ENCODE measurements at regions not wholly inside any gene's neighbourhood (a gene's known extent, or its start where the extent isn't known, plus 50 kb on each side); places are given as distances from the start of the nearest gene placed in this dataset.

GRCh38 chrX:148412006-148412405 is 88.4 kb upstream of the AFF2 start:
- Histone ChIP-seq H3K27me3 (ENCODE audit: insufficient read depth, low read depth, low read length) (no peaks in the 10 kb centered on the region), H3F3A (ENCODE audit: insufficient read depth, low read length, poor library complexity, severe bottlenecking) (no peaks in the 10 kb centered on the region), H3K79me2 (replicated peaks; ENCODE audit: insufficient read depth, low read length) (no peaks in the 10 kb centered on the region), H3K9me2 (ENCODE audit: insufficient read depth, low read length) (no peaks in the 10 kb centered on the region), H3K4me3 (ENCODE audit: low read length) (no peak overlapping the region), H3K9me3 (ENCODE audit: low read length) (no peaks in the 10 kb centered on the region), H3K27ac (ENCODE audit: low read length) (no peak overlapping the region), H3K36me3 (ENCODE audit: insufficient read depth, low read length) (no peaks in the 10 kb centered on the region), H3K4me2 (ENCODE audit: low read length) (no peak overlapping the region), H2AFZ (ENCODE audit: low read depth, low read length) (no peak overlapping the region), H4K20me1 (ENCODE audit: insufficient read depth) (no peaks in the 10 kb centered on the region), H3K9ac (ENCODE audit: low read length) (no peak overlapping the region)
- TF ChIP-seq RAD21 (conservative IDR thresholded peaks at IDR 0.05): no peak
- no peak for TF ChIP-seq SMC3 (conservative IDR thresholded peaks at IDR 0.05; ENCODE audit: poor library complexity)
- no peak for TF ChIP-seq MXI1 (conservative IDR thresholded peaks at IDR 0.05; ENCODE audit: poor library complexity, severe bottlenecking)

- Histone ChIP-seq H3K27ac (ENCODE audit: low read length) (no peak overlapping the region), H3K4me3 (ENCODE audit: low read length) (no peak overlapping the region), H2AFZ (ENCODE audit: low read depth, low read length) (no peak overlapping the region), H3K9me2 (ENCODE audit: insufficient read depth, low read length) (no peaks in the 10 kb centered on the region), H3K9ac (ENCODE audit: low read length) (no peak overlapping the region), H3K4me2 (ENCODE audit: low read length) (no peak overlapping the region), H3F3A (ENCODE audit: insufficient read depth, low read length, poor library complexity, severe bottlenecking) (no peaks in the 10 kb centered on the region), H3K36me3 (ENCODE audit: insufficient read depth, low read length) (no peaks in the 10 kb centered on the region), H3K9me3 (ENCODE audit: low read length) (no peaks in the 10 kb centered on the region), H4K20me1 (ENCODE audit: insufficient read depth) (no peaks in the 10 kb centered on the region), H3K27me3 (ENCODE audit: insufficient read depth, low read depth, low read length) (no peaks in the 10 kb centered on the region), H3K79me2 (replicated peaks; ENCODE audit: insufficient read depth, low read length) (no peaks in the 10 kb centered on the region)
- TF ChIP-seq POLR2AphosphoS5 (IDR thresholded peaks at IDR 0.05) (no peak), EP300 (conservative IDR thresholded peaks at IDR 0.05; ENCODE audit: poor library complexity, severe bottlenecking) (no peak), CTCF (IDR thresholded peaks at IDR 0.05; ENCODE audit: poor library complexity, severe bottlenecking) (no peak)
Measured at GRCh38 chrX:148416142-148416541, 84.3 kb upstream of the AFF2 start.

- Histone ChIP-seq H3K36me3 (ENCODE audit: insufficient read depth, low read length) (no peaks in the 10 kb centered on the region), H3K9me2 (ENCODE audit: insufficient read depth, low read length) (no peaks in the 10 kb centered on the region), H3K79me2 (replicated peaks; ENCODE audit: insufficient read depth, low read length) (no peaks in the 10 kb centered on the region), H3K9me3 (ENCODE audit: low read length) (no peaks in the 10 kb centered on the region), H3K4me2 (ENCODE audit: low read length) (no peak overlapping the region), H3F3A (ENCODE audit: insufficient read depth, low read length, poor library complexity, severe bottlenecking) (no peaks in the 10 kb centered on the region), H2AFZ (ENCODE audit: low read depth, low read length) (no peak overlapping the region), H4K20me1 (ENCODE audit: insufficient read depth) (no peaks in the 10 kb centered on the region), H3K27me3 (ENCODE audit: insufficient read depth, low read depth, low read length) (no peaks in the 10 kb centered on the region), H3K9ac (ENCODE audit: low read length) (no peak overlapping the region), H3K27ac (ENCODE audit: low read length) (no peak overlapping the region), H3K4me3 (ENCODE audit: low read length) (no peak overlapping the region)
- TF ChIP-seq SMC3 (conservative IDR thresholded peaks at IDR 0.05; ENCODE audit: poor library complexity) (no peak), REST (IDR thresholded peaks at IDR 0.05; ENCODE audit: borderline replicate concordance) (no peak), TAF1 (IDR thresholded peaks at IDR 0.05; ENCODE audit: low read depth) (no peak), RAD21 (conservative IDR thresholded peaks at IDR 0.05) (no peak), EZH2 (IDR thresholded peaks at IDR 0.05; ENCODE audit: borderline replicate concordance, insufficient read depth, low read length, poor library complexity, severe bottlenecking) (no peak), MXI1 (conservative IDR thresholded peaks at IDR 0.05; ENCODE audit: poor library complexity, severe bottlenecking) (no peak), POLR2AphosphoS5 (IDR thresholded peaks at IDR 0.05) (no peak), CTCF (IDR thresholded peaks at IDR 0.05; ENCODE audit: poor library complexity, severe bottlenecking) (no peak), EP300 (conservative IDR thresholded peaks at IDR 0.05; ENCODE audit: poor library complexity, severe bottlenecking) (no peak)
Measured at GRCh38 chrX:148416931-148417330, 83.5 kb upstream of the AFF2 start.

Data from neural cell (in vitro differentiated cells).